GM12878 (cell line): ENCODE measurements at regions not wholly inside any gene's neighbourhood (a gene's known extent, or its start where the extent isn't known, plus 50 kb on each side); places are given as distances from the start of the nearest gene placed in this dataset.

ENCODE experiments used
- FOS ChIP-seq: IDR thresholded peaks from 3 replicates; pipeline ENCODE4 v1.6.1; 2011; ENCODE audit warnings: borderline replicate concordance; ENCODE audit not compliant: insufficient read length; ENCODE audit errors: extremely low read depth
- MTA3 ChIP-seq: IDR thresholded peaks from 2 replicates; pipeline ENCODE4 v1.6.1; 2012; ENCODE audit warnings: low read length, inconsistent platforms, borderline replicate concordance

- TF ChIP-seq MTA3 = no peak
- TF ChIP-seq FOS = no peak
Measured at GRCh38 chr5:18771097-18771610, 1136.9 kb downstream of the TAF11L14 start.
